Colonic mucosa (tissue), 4 donors: ENCODE measurements at regions not wholly inside any gene's neighbourhood (a gene's known extent, or its start where the extent isn't known, plus 50 kb on each side); places are given as distances from the start of the nearest gene placed in this dataset.

Experiments used
- DNase-seq: peaks from one replicate; pipeline ENCODE4 v3.0.0-alpha.2; 2020
- H3K27ac ChIP-seq: fragments of 200-600 bp; one replicate; pipeline ENCODE4 v1.8.0; 2021
- H3K27me3 ChIP-seq: fragments of 200-600 bp; one replicate; pipeline ENCODE4 v1.8.0; 2021
- H3K36me3 ChIP-seq: fragments of 200-600 bp; one replicate; pipeline ENCODE4 v1.8.0; 2021
- H3K4me1 ChIP-seq: fragments of 200-600 bp; one replicate; pipeline ENCODE4 v1.8.0; 2021; ENCODE audit warnings: mild to moderate bottlenecking
- H3K4me3 ChIP-seq: fragments of 200-600 bp; one replicate; pipeline ENCODE4 v1.8.0; 2021
- H3K9ac ChIP-seq, 2 donors: one replicate each; pipeline ENCODE4 v1.7.0; 2013; ENCODE audit warnings: control low read depth in 2 of 2, low read depth in 2 of 2, low read length in 2 of 2
- H3K9me3 ChIP-seq: fragments of 200-600 bp; one replicate; pipeline ENCODE4 v1.8.0; 2021
- CTCF ChIP-seq: fragments of 200-600 bp; IDR thresholded peaks from one replicate; pipeline ENCODE4 v1.8.0; 2022; ENCODE audit warnings: antibody characterized with exemption, mild to moderate bottlenecking
- intact Hi-C: fragments of 100-400 bp; cut with DNase I; formaldehyde crosslinking; loops from one replicate; pipeline ENCODE4 v1.14.1; 2022
- donor health status: healthy.
- donor health status: DM: no; HTN: no; CAD: no.
- donor health status: DM: no; HTN: no; CAD: no.

DNA sequence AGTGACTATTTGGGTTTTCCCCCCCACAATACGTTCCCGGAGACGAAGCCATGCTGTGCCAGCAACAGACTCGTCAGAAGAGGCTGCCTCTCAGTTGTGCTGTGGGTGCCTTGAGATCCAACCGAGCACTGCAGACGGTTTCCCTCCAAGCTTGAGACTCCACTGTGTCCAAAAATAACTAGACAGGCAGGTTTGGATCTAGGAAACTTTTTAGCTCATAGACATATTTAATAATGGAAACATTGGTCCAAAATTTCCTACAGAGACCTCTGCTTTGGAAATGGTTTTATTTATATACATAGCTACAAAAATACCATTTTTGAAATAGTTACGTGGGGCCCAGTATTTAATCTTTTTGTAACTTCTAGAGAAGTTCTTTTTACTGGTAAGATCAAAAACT, 63.1 kb upstream of the SPATS2L start:
- H3K9me3 ChIP-seq, result no peaks in the 10 kb centered on the region
- DNase-seq, result no peak
- H3K36me3 ChIP-seq, result no peaks in the 10 kb centered on the region
- no peak overlapping the region for H3K9ac ChIP-seq
- intact Hi-C loops, result no loop called here
- H3K4me1 ChIP-seq, result no peaks in the 10 kb centered on the region
- no peak for TF ChIP-seq CTCF
- H3K27me3 ChIP-seq, result no peaks in the 10 kb centered on the region
- H3K4me3 ChIP-seq, result no peak overlapping the region
- no peak overlapping the region for H3K27ac ChIP-seq

DNA sequence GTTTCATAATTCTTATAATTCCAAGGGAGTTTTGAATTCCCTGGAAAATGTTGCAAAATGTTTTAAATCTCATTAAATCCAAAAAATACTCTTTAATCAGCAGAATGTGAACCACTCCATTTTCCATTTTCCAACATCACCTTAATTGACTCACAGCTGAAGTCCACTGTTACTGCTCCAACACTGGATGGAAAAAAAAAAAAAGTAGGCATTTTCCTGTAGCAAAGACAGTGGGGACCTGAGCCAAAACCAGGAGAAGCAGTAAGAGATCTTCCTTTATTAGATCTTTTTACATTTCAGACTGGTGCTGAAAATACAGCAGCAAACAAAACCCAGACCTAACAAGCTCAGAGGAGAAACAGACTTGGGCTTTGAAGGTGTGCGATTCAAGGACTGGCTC, 62.4 kb upstream of the SPATS2L start:
- no peak for DNase-seq
- Histone ChIP-seq H3K4me3 (no peak overlapping the region), H3K27me3 (no peaks in the 10 kb centered on the region), H3K4me1 (no peaks in the 10 kb centered on the region), H3K9ac (no peak overlapping the region), H3K36me3 (no peaks in the 10 kb centered on the region), H3K27ac (no peak overlapping the region), H3K9me3 (no peaks in the 10 kb centered on the region)
- intact Hi-C loops, result no loop called here
- TF ChIP-seq CTCF, result no peak

- H3K27ac ChIP-seq, result no peak overlapping the region
- intact Hi-C loops, result no loop called here
- no peaks in the 10 kb centered on the region for H3K27me3 ChIP-seq
- no peaks in the 10 kb centered on the region for H3K9me3 ChIP-seq
- no peak for TF ChIP-seq CTCF
- DNase-seq, result no peak
- no peaks in the 10 kb centered on the region for H3K36me3 ChIP-seq
- H3K9ac ChIP-seq, result no peak overlapping the region
- H3K4me3 ChIP-seq, result no peak overlapping the region
- H3K4me1 ChIP-seq, result no peaks in the 10 kb centered on the region
These were observed 59.0 kb upstream of the SPATS2L start for GRCh38 chr2:200247494-200247893.

GRCh38 chr2:200252265-200253067, 54.0 kb upstream of the SPATS2L start:
- no peak for TF ChIP-seq CTCF
- no peak overlapping the region for H3K9ac ChIP-seq
- no peaks in the 10 kb centered on the region for H3K27me3 ChIP-seq
- DNase-seq, result no peak
- H3K4me3 ChIP-seq, result no peak overlapping the region
- H3K36me3 ChIP-seq, result no peaks in the 10 kb centered on the region
- H3K9me3 ChIP-seq, result no peaks in the 10 kb centered on the region
- no peak overlapping the region for H3K27ac ChIP-seq
- intact Hi-C loops, result no loop called here
- no peaks in the 10 kb centered on the region for H3K4me1 ChIP-seq

- Histone ChIP-seq H3K27me3 (no peaks in the 10 kb centered on the region), H3K4me3 (no peak overlapping the region), H3K4me1 (no peaks in the 10 kb centered on the region), H3K9ac (no peak overlapping the region), H3K36me3 (no peaks in the 10 kb centered on the region), H3K27ac (no peak overlapping the region), H3K9me3 (no peaks in the 10 kb centered on the region)
- intact Hi-C loops, result no loop called here
- no peak for DNase-seq
- TF ChIP-seq CTCF, result no peak
These were observed 52.9 kb upstream of the SPATS2L start for GRCh38 chr2:200253639-200254038.
